Left colon (tissue), 2 donors: ENCODE measurements at regions not wholly inside any gene's neighbourhood (a gene's known extent, or its start where the extent isn't known, plus 50 kb on each side); places are given as distances from the start of the nearest gene placed in this dataset.

ENCODE experiments used
- ATAC-seq: fragments of 200-7000 bp; cut with Tn5 transposase; one replicate; pipeline ENCODE4 v1.9.1; 2020; ENCODE audit warnings: mild to moderate bottlenecking, moderate library complexity
- DNase-seq, 2 donors: peaks; one replicate each; pipeline ENCODE4 v3.0.0-alpha.2; 2020
- intact Hi-C, 2 donors: fragments of 100-400 bp; cut with DNase I in 1 of 2; cut with micrococcal nuclease in 1 of 2; formaldehyde crosslinking; loops; one replicate each; pipeline versions ENCODE4 v1.11.2 to v1.14.0; 2022; cut with DNase I, micrococcal nuclease
- donor health status: DM: no; HTN: no; CAD: no.
- donor health status: DM: yes; HTN: yes; CAD: no.

DNA sequence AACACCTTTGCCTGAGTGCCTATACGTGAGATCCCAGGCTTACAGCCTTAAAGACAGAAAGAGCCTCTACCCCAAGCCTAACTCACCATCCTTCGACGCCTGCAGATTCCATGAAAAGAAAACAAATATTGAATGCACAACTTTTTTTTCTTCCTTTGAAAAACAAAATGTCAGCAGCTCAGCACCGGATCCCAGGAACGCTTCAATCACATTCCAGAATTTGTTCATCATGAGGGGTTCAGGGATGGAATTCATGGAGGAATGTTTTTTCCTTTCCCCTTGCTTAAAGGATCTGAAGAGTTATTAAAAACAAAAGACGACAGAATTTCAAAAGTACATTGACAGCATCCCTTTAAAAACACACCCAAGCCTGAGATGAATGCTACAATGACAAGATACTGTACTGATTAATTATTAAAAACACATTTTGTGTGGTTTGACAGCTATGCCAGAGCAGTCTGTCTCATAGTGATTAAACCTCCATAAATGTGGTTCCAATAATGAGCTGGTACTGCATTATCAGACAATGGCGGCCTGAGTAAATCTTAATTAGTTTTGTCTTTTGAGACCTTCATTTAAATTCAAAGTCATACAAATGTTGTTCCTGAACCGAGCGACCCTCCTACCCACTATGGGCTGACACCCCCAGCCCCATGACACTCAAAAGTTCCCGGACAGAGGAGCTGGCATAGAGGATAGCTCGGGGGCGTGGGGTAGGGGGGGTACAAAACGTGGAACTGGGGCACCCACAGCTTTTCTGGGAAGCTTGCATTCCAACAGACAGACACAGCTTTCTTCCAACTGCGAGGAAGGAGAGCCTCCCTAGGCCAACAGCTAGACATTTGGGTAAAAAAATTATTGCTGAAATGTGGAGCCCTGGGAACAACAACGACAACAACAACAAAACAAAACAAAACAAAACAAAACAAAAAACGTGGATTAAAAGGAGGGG, 227.5 kb downstream of the TTC32 start:
- no peak for ATAC-seq

DNA sequence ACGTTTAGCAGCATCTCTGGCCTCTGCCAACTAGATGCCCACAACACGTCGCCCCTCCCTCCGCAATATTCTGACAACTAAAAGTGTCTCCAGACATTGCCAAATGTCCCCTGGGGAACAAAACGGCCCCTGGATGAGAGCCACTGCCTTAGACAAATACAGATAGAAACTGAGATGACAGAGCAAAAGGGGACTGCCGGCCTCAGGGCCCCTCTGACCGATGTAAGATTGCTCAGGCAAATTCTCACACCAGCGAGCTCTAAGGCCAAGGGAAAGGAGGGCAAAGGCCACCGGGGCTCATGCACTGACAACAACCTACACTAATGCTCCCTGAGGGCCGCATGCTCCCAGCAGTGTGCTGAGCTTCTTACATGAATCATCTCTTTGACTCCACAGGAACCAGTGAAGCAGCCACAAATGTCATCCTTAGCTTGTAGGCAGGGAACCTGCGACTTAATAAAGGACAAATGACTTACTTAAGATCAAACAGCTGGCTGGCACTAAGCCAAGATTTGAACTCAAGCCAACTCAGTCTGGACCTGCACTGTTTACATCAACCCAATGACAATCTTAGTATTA, 228.5 kb downstream of the TTC32 start:
- DNase-seq (no peak), ATAC-seq (no peak)
- intact Hi-C loops, result no loop called here

More for the DNA sequence above, 227.5 kb downstream of the TTC32 start:
- intact Hi-C loops, result no loop called here
- DNase-seq, result no peak

DNA sequence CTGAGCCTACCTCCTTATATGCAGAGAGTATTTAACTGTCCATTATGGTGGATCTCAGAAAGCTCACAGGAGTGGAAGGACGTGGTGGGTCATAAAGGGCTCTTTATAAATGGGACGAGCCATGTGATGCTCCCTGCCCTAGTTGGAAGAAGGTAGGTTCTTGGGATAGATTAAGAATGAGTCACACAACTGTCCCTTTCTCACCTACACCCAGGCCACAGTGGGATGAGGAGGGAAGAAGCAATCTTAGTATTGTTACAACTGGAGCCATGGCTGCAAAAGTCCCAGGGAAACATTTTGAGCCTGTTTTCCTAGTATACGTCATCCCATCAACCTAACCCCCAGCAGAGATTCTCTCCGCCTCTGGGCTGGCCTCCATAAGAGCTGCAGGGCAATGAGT, 229.9 kb downstream of the TTC32 start:
- intact Hi-C loops, result no loop called here
- no peak for ATAC-seq
- DNase-seq, result no peak

DNA sequence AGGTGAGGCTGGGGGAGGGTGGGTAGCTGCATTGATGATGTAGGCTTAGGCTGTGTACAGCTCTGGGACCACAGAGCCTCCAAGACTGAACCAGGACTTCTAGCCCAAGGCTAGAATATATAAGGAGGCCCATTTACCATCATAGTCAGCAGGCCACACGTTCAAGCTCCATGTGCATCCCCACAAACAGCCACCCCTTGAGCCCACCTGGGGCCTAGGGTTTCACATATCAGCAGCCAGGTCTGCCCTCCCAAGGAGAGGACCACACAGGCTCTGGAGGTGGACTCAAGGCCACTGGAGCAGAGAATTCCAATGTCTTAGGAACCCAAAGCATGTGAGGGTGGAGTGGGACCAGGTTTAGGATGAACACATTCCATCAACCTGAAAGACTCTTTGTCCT, 230.5 kb downstream of the TTC32 start:
- intact Hi-C loops, result no loop called here
- DNase-seq, result no peak
- no peak for ATAC-seq

GRCh38 chr2:19670303-19670702, 231.5 kb downstream of the TTC32 start:
- intact Hi-C loops, result no loop called here
- DNase-seq (no peak), ATAC-seq (peak; percentile 36)

- intact Hi-C loops, result no loop called here
- ATAC-seq, result no peak
- DNase-seq, result no peak
Measured at GRCh38 chr2:19669559-19669958, 232.2 kb downstream of the TTC32 start.

GRCh38 chr2:19669126-19669525, 232.7 kb downstream of the TTC32 start:
- ATAC-seq (no peak), DNase-seq (no peak)
- intact Hi-C loops, result no loop called here

GRCh38 chr2:19667536-19667949, 234.2 kb downstream of the TTC32 start:
- ATAC-seq (no peak), DNase-seq (no peak)
- intact Hi-C loops, result no loop called here

DNA sequence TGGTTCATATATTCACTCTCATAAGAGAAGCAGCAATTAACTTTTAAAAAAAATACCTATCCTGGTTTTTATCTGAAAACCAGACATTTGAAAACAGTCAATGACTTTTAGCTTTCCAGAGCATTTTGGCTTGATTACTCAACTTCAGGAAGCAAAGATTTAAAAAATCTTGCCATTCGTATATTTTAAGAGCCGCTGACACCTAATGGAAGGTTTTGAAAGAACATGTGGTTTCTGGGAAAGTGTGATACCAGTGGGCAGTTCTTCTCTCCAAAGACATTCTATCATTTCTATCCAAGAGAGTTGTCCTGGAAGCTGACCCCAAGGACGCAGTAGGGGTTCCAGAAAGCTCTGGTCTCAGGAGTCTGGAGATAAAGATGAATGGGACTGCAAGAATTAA, 234.7 kb downstream of the TTC32 start:
- DNase-seq, result no peak
- peak; percentile 45 for ATAC-seq

GRCh38 chr2:19664646-19665045, 237.1 kb downstream of the TTC32 start:
- DNase-seq, result no peak
- intact Hi-C loops, result no loop called here

More for the DNA sequence above, 234.7 kb downstream of the TTC32 start:
- intact Hi-C loops, result no loop called here

GRCh38 chr2:19659024-19659792, 242.6 kb downstream of the TTC32 start:
- intact Hi-C loops, result no loop called here
- ATAC-seq, result no peak
- no peak for DNase-seq

More at GRCh38 chr2:19664646-19665045, 237.1 kb downstream of the TTC32 start:
- no peak for ATAC-seq

GRCh38 chr2:19656011-19656410, 245.8 kb downstream of the TTC32 start:
- no peak for ATAC-seq

GRCh38 chr2:19654310-19655090, 247.3 kb downstream of the TTC32 start:
- intact Hi-C loops, result no loop called here
- no peak for ATAC-seq
- DNase-seq, result no peak

More at GRCh38 chr2:19656011-19656410, 245.8 kb downstream of the TTC32 start:
- intact Hi-C loops, result no loop called here
- no peak for DNase-seq

GRCh38 chr2:19653509-19653908, 248.3 kb downstream of the TTC32 start:
- no peak for DNase-seq
- intact Hi-C loops, result no loop called here
- ATAC-seq, result no peak

GRCh38 chr2:19652811-19653210, 249.0 kb downstream of the TTC32 start:
- intact Hi-C loops, result no loop called here
- DNase-seq (no peak), ATAC-seq (no peak)

GRCh38 chr2:19651466-19651865, 250.3 kb downstream of the TTC32 start:
- DNase-seq (no peak), ATAC-seq (no peak)
- intact Hi-C loops, result no loop called here

- intact Hi-C loops, result no loop called here
- ATAC-seq (no peak), DNase-seq (no peak)
Measured at GRCh38 chr2:19649785-19650380, 251.9 kb downstream of the TTC32 start.

DNA sequence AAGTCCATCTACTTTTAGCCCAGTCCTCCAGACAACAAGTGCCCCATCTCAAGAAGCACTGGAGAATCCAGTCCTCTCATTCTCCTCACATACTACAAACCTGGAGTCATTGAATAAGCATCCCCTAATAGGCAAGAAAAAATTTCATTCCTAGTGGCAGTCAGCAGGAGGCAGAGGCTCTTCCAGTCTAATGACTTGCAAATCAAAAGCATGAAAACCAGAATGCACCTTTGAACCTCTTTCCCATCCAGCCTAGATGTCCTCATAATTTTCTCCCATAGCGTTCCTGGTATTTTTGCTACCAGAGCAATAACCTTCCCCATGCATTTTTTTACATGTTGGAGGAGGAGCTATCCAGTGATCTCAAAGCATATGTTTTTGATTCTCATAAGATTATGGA, 252.6 kb downstream of the TTC32 start:
- ATAC-seq (no peak), DNase-seq (no peak)
- intact Hi-C loops, result no loop called here
